NT2/D1 (cell line): ENCODE measurements at regions not wholly inside any gene's neighbourhood (a gene's known extent, or its start where the extent isn't known, plus 50 kb on each side); places are given as distances from the start of the nearest gene placed in this dataset.
"Not testable (repeated sequence)": the region's sequence is repeated elsewhere in the genome, so short reads cannot be mapped to it uniquely, and the experiment has no call there.

Source experiments
- SUZ12 ChIP-seq: IDR thresholded peaks from 2 replicates; pipeline ENCODE4 v1.6.1; 2011; ENCODE audit not compliant: insufficient read length, insufficient read depth; ENCODE audit errors: extremely low read depth
- YY1 ChIP-seq: IDR thresholded peaks from 2 replicates; pipeline ENCODE4 v1.6.1; 2011; ENCODE audit not compliant: insufficient read length, insufficient read depth
- ZNF274 ChIP-seq: IDR thresholded peaks from 2 replicates; pipeline ENCODE4 v1.6.1; 2011; ENCODE audit warnings: mild to moderate bottlenecking, low read depth, low read length

DNA sequence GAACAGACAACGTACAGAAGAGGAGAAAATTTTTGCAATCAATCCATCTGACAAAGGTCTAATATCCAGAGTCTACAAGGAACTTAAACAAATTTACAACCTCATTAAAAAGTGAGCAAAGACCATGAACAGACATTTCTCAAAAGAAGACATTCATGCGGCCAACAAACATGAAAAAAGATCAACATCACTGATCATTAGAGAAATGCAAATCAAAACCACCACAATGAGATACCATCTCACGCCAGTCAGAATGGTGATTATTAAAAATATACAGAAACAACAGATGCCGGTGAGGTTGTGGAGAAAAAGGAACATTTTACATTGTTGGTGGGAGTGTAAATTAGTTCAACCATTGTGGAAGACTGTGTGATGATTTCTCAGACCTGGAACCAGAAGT lies 149.0 kb upstream of the OLIG3 start:
- TF ChIP-seq SUZ12, ZNF274, YY1: not testable (repeated sequence)
